GM21526 (cell line): ENCODE measurements at regions not wholly inside any gene's neighbourhood (a gene's known extent, or its start where the extent isn't known, plus 50 kb on each side); places are given as distances from the start of the nearest gene placed in this dataset.
A peak's percentile ranks its signal among the peaks of the same experiment; 100 is the strongest.

Source experiments
- ATAC-seq: cut with Tn5 transposase; IDR thresholded peaks from one replicate; pipeline ENCODE4 v1.9.1; 2021; ENCODE audit warnings: moderate library complexity; ENCODE audit not compliant: unreplicated experiment, low FRiP score

DNA sequence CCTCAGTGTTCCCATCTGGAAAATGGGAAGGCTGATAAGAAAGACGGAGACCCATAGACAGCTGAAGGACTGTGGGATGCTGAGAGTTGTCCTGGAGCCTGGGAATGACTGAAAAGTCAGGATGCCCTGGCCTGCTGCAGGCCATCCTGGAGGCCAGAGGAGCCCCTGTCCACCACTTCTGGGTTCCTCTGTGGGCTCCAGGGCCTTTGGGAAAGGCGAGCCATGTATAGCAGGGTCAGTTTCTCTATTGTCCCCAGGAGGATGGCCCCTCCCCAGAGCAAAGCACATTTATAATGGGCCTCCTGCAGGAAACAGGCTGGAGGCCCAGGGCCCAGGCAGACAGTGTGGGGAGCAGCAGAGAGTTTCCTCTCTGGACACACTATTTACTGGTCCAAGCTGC is 471.4 kb upstream of the MGMT start:
- ATAC-seq, result no peak

- no peak for ATAC-seq
Measured at GRCh38 chr10:128996092-128996491, 470.9 kb upstream of the MGMT start.

GRCh38 chr10:128998101-128998805 is 468.8 kb upstream of the MGMT start:
- no peak for ATAC-seq

GRCh38 chr10:129004398-129004797 is 462.6 kb upstream of the MGMT start:
- ATAC-seq, result no peak

DNA sequence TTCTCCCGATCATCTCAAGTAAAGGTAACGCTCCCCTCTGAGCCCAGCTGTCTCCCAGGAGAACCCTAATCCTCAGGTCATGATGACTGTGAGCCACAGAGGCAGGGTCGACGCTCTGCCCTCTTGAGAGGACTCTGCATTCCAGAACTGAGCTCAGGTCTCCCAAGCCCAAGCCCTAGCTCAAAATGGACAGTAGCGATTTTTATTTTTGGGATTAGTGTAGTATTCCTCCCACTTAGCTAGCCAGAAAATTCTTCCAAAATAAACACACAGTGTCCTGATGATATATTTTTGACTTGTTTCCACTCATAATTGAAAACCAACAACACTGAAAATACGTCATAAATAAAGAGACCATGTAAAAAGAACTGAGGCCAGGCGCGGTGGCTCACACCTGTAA is 462.0 kb upstream of the MGMT start:
- ATAC-seq, result no peak

- ATAC-seq, result no peak
Measured at GRCh38 chr10:129005804-129006203, 461.2 kb upstream of the MGMT start.

DNA sequence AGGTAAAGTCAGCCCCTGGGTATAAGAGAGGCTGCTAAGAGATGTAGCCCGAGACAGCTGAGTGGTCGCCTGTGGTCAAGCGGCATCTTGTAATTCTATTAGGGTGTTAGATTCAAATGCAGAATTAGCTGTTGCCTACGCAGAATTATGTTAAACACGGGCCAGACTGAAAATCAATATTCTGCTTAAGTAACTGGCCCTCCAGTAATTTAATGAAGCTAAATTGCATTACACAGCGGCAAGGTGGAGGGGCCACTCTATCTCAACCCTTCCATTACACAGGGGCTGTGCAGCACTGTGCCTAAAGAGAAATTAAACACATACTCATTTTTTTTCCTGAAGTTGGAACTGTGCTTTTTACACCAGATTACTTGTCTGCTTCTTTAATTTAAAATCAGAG is 448.5 kb upstream of the MGMT start:
- ATAC-seq, result no peak

DNA sequence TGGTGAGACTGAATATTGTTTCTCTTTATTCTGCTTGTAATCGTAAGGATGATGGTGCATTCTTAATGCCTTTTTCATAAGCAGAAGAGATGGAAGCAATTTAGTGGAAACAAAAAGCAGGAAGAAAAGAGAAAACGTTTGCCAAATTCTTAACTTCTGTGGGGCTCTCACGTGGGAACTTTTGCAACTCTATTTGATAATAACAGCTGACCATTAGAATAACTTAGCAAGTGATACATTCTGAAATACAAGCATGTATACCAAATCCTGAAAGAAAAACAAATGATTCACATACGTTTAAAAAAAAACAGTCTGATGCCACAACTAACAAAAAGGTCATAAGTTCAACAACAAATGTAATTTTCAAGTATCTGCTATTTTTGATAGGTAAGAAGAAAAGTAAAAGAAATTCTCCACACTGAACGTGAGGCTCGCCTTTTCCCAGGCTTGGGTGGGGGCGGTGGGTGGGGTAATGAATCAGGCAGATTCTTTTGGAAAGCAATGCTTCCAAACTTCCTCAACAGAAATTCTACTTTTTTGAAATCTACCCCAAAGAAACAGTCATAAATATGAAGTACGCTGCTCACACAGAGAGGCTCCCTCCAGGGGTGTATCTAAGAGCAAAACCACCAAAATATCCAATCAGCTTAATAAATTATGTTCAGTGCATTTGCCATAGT is 446.2 kb upstream of the MGMT start:
- ATAC-seq, result no peak

DNA sequence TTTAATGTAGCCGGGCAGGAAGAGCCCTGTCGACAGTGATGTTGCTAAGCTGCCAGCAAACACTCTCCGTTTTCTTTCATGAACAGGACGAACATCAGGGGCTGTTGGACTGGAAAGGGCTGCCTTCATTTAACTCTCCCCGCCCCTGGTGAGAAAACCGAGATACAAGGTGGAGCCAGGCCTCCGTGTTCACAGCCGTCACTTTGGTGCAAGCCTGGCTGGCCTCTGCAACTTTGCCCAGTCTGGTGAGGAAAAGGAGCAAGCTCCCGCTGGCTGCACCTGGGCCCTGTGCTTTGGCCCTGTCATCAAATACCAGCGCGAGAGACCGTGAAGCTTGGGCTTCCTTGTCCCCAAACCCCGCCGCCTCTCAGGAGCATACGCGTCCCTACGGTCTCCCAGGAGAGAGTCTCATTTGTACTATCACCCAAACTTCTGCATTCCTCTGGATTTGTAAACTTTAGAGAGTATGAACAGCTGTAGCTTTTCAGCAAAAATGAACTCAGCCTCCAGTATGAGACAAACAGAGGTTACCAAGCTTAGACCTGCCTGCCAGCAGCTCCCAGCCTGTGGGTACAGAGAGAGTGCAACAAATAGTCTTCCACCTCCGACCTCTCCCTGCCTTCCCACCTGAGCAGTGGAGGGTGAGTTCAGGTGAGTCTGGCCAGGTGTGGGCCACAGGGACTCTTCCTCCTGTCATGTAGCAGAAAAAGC is 445.3 kb upstream of the MGMT start:
- ATAC-seq, result no peak

- no peak for ATAC-seq
Measured at GRCh38 chr10:129023082-129023481, 444.0 kb upstream of the MGMT start.

GRCh38 chr10:129024046-129024445 is 443.0 kb upstream of the MGMT start:
- ATAC-seq, result no peak

- no peak for ATAC-seq
Measured at GRCh38 chr10:129025787-129026186, 441.3 kb upstream of the MGMT start.

DNA sequence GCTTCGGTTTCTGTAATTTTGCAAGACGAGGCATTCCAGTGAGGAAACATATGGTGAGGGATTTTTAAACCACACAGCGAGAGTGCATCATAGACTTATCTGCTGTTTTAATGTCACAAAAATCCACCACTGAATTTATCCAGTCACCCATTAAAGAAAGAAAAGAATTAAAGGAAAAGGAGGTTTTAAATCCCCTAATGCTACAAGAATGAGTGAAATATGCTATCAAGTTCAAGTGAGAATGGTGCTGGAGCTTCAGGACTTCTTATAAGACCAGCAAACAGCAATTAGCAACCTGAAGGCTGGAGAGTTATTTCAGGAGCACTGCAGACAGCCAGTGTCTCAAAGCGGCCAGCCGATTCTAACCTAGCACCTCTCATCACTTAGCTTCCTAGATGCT is 439.1 kb upstream of the MGMT start:
- no peak for ATAC-seq

- no peak for ATAC-seq
Measured at GRCh38 chr10:129028451-129028850, 438.6 kb upstream of the MGMT start.

DNA sequence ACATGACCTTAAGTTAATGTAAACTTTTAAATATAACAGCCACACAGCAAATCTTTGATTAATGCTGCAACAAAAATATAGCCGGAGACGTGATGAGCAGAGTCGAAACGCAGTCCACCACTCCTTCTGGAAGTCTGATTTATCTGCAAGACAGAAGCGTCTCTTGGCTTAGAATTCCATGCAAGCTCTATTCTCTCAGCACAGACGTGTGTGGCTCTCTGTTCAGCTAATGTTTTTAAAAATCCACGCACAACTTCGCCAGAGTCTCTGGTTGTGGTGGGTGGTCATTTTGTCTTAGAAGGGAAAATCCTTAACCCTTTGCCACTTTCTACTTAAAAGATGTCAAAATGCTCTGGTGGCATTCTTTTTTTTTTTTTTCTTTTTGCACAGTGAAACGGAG is 438.0 kb upstream of the MGMT start:
- no peak for ATAC-seq

DNA sequence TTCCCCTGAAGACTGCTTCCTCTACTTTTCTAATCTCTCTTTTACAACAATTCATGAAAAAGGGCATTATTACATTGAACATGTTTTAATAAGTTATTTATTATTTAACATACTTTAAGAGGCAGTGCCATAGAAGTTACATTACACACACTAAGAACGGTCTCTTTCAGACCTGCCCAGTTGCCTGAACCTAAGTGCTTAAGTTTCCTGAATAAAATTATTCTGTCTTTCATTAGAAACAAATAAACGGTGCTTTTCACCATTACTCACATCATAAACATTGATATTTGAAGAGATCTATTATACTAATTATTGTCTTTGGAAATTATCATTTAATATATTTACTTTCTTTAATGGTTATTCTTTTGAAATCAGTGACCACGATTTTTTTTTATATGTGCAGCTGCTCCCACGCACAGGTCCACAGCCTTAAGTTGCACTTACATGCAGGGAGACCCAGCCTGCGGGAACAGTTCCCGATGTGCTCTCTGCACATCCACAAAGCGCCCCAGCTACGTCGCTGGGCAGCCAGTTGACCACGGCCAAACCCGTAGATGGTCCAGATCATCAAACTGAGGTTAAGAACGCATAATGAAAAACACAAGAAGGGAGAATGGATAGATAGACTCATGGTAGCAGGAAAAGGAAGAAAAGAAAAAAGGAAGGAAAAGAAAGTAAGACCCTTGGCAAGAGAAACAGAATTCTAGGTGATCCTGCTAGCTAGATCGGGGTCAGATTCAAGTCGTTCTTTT is 437.0 kb upstream of the MGMT start:
- ATAC-seq, result no peak

- ATAC-seq, result no peak
Measured at GRCh38 chr10:129030603-129030895, 436.5 kb upstream of the MGMT start.

DNA sequence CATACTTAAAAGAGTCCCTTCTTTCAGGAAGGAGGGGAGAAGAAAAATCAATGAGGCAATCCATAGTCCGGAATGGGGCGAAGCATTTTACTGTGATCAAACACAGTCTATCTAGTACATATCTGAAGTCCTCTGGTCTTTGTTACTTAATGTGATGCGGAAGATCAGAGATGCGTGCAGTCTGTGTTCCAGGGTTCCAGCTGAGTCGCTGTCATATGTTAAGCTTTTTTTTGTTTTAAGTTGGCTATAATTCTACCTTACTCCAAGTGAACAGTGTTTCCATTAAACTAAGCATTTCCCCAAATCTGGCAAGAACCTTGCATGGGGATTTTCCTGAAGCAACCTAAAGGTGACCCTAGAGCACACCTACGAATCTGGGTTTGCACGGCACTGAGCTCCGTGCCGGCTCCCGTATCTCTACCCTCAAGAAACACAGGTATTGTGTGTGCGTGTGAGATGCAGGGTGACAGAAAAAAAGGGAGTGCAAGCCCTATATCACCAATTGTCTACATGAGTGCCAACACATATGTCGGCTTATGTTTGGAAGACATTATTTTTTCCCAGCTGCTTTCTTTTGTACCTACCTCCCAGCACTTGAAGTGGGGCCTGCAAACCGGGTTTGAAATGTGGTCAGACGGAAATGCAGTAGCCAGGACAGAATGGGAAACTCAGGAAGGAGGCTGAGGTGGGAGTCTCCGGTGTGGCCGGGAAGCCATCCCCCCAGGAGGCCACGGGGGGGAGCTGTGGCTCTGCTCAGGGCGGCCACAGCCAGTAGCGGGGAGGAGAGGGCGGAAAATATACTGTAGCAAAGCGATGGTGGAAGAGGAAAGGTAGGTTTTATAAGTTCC is 435.8 kb upstream of the MGMT start:
- peak; percentile 68 for ATAC-seq

DNA sequence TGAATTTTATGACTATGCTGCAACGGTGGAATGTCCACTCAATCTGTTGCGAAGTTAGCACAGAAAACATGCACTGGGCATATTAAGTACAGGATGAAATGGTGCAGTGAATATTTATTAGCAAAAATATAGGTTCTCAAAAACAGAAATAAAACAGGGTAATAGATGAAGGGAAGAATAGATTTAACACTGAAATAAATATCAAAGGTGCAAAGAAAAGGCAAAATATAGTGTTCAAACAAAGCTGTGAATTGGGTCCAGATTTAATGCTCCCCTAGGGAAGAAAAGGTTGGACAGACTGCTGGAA is 435.2 kb upstream of the MGMT start:
- no peak for ATAC-seq
